ENCODE measurements at regions not wholly inside any gene's neighbourhood (a gene's known extent, or its start where the extent isn't known, plus 50 kb on each side); places are given as distances from the start of the nearest gene placed in this dataset.

DNA sequence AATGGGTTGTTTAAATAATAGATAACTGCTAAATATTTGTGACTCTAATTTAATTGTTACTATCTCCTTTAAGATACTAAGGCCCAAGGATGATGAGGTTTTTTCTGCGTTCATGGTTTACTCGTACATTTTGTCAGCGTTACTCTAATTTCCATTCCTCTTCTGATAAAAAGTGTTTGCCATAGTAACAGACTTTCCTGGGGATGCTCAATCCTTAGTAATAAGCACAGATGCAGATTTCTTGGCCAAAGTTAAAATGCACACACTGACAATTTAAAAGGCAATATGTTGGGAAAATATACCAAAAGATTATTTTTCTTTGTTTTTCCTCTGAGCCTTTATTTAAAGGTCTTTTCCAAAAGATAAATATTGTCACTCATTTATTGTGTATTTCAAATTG, 149.6 kb downstream of the IRS2 start:
- no peak overlapping the region for H3K4me2 ChIP-seq (ENCODE audit: insufficient read depth, insufficient read length, low read length)
- H3K56ac ChIP-seq (ENCODE audit: insufficient read length, low read depth, low read length) = no peak overlapping the region
- no peak overlapping the region for H3K4ac ChIP-seq (ENCODE audit: low read depth, low read length)
- no peak overlapping the region for H2BK120ac ChIP-seq (ENCODE audit: low read depth, low read length, poor library complexity, severe bottlenecking)
- H2BK20ac ChIP-seq (ENCODE audit: low read depth, low read length, poor library complexity, severe bottlenecking) = no peak overlapping the region
- no peak overlapping the region for H2BK5ac ChIP-seq (ENCODE audit: insufficient read length, low read length)
- H3K79me2 ChIP-seq (ENCODE audit: insufficient read depth, low read length) = no peaks in the 10 kb centered on the region
- H3K23me2 ChIP-seq (ENCODE audit: insufficient read length, low read depth, low read length, poor library complexity, severe bottlenecking) = no peaks in the 10 kb centered on the region
- H3K9me3 ChIP-seq (ENCODE audit: control insufficient read depth, low read depth, low read length) = peaks cover 9% of the 10 kb centered on the region
- no peaks in the 10 kb centered on the region for H3K79me1 ChIP-seq (ENCODE audit: insufficient read depth, low read depth, low read length, poor library complexity, severe bottlenecking)
- Mint-ChIP-seq H3K4me1 (no peaks in the 10 kb centered on the region), H3K27ac (no peak overlapping the region), H3K27me3 (ENCODE audit: low read depth) (no peaks in the 10 kb centered on the region), H3K4me3 (no peak overlapping the region), H3K36me3 (ENCODE audit: insufficient read depth in 1 of 3, low read depth in 3 of 3) (peaks cover 10 to 29% (median 16%) of the 10 kb centered on the region in 3 experiments), H3K9me3 (peaks cover 17 to 26% of the 10 kb centered on the region in 2 experiments)
- H3K4me1 ChIP-seq (ENCODE audit: insufficient read depth, low read length) = no peaks in the 10 kb centered on the region
- H3T11ph ChIP-seq (ENCODE audit: low read length) = no peak overlapping the region
- no peak for DNase-seq
- H2BK12ac ChIP-seq (ENCODE audit: insufficient read length, low read depth, low read length) = no peak overlapping the region
- TF ChIP-seq, protein P1, sequence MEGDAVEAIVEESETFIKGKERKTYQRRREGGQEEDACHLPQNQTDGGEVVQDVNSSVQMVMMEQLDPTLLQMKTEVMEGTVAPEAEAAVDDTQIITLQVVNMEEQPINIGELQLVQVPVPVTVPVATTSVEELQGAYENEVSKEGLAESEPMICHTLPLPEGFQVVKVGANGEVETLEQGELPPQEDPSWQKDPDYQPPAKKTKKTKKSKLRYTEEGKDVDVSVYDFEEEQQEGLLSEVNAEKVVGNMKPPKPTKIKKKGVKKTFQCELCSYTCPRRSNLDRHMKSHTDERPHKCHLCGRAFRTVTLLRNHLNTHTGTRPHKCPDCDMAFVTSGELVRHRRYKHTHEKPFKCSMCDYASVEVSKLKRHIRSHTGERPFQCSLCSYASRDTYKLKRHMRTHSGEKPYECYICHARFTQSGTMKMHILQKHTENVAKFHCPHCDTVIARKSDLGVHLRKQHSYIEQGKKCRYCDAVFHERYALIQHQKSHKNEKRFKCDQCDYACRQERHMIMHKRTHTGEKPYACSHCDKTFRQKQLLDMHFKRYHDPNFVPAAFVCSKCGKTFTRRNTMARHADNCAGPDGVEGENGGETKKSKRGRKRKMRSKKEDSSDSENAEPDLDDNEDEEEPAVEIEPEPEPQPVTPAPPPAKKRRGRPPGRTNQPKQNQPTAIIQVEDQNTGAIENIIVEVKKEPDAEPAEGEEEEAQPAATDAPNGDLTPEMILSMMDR (conservative IDR thresholded peaks at IDR 0.05) = no peak
- H4K5ac ChIP-seq (ENCODE audit: insufficient read length, low read depth, low read length) = no peak overlapping the region
- no peak overlapping the region for H3K14ac ChIP-seq (ENCODE audit: insufficient read depth, low read length)
- H3K27ac ChIP-seq (ENCODE audit: insufficient read length, low read depth, low read length) = no peak overlapping the region
- H3K23ac ChIP-seq (ENCODE audit: insufficient read length, low read depth, low read length) = no peak overlapping the region
- no peaks in the 10 kb centered on the region for H4K20me1 ChIP-seq (ENCODE audit: control insufficient read depth, insufficient read depth, insufficient read length)
- H2BK15ac ChIP-seq (ENCODE audit: low read depth, low read length) = no peak overlapping the region
- H2AFZ ChIP-seq (ENCODE audit: low read length) = no peak overlapping the region
- no peak overlapping the region for H4K91ac ChIP-seq (ENCODE audit: insufficient read length, low read depth, low read length)
- no peak overlapping the region for H2AK5ac ChIP-seq (ENCODE audit: insufficient read length, low read length)
- no peak overlapping the region for H3K18ac ChIP-seq (ENCODE audit: insufficient read length, low read depth, low read length)
- no peak overlapping the region for H3K9ac ChIP-seq (ENCODE audit: extremely low read depth, insufficient read length, low read length)
- H3K27me3 ChIP-seq (ENCODE audit: insufficient read depth, low read length) = no peaks in the 10 kb centered on the region
- WGBS (ENCODE audit: extremely low coverage, insufficient read length, low lambda C conversion rate) = no CpG with 5 or more reads among the region's 3 CpGs
- no peak overlapping the region for H4K8ac ChIP-seq (replicated peaks; ENCODE audit: insufficient read length, low read depth, low read length)

Data from H9 (cell line).